ENCODE measurements at regions not wholly inside any gene's neighbourhood (a gene's known extent, or its start where the extent isn't known, plus 50 kb on each side); places are given as distances from the start of the nearest gene placed in this dataset.

- TF ChIP-seq, protein P1, sequence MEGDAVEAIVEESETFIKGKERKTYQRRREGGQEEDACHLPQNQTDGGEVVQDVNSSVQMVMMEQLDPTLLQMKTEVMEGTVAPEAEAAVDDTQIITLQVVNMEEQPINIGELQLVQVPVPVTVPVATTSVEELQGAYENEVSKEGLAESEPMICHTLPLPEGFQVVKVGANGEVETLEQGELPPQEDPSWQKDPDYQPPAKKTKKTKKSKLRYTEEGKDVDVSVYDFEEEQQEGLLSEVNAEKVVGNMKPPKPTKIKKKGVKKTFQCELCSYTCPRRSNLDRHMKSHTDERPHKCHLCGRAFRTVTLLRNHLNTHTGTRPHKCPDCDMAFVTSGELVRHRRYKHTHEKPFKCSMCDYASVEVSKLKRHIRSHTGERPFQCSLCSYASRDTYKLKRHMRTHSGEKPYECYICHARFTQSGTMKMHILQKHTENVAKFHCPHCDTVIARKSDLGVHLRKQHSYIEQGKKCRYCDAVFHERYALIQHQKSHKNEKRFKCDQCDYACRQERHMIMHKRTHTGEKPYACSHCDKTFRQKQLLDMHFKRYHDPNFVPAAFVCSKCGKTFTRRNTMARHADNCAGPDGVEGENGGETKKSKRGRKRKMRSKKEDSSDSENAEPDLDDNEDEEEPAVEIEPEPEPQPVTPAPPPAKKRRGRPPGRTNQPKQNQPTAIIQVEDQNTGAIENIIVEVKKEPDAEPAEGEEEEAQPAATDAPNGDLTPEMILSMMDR (IDR thresholded peaks at IDR 0.05), result no peak
- no peak for TF ChIP-seq POLR2A (IDR thresholded peaks at IDR 0.05)
Measured at GRCh38 chr6:108760126-108761050, 87.8 kb upstream of the ARMC2 start.
